Left ventricle myocardium inferior (tissue), 1 donor: ENCODE measurements at regions not wholly inside any gene's neighbourhood (a gene's known extent, or its start where the extent isn't known, plus 50 kb on each side); places are given as distances from the start of the nearest gene placed in this dataset.

Source experiments
- DNase-seq: peaks from one replicate; pipeline ENCODE4 v3.0.0-alpha.2; 2020
- H3K27ac ChIP-seq: fragments of 200-600 bp; replicated peaks from 2 replicates; pipeline ENCODE4 v1.8.0; 2021
- H3K27me3 ChIP-seq: fragments of 200-600 bp; 2 replicates; pipeline ENCODE4 v1.8.0; 2021; ENCODE audit warnings: low read depth
- H3K36me3 ChIP-seq: fragments of 200-600 bp; 2 replicates; pipeline ENCODE4 v1.8.0; 2021
- H3K4me1 ChIP-seq: fragments of 200-600 bp; 2 replicates; pipeline ENCODE4 v1.8.0; 2021
- H3K4me3 ChIP-seq: fragments of 200-600 bp; 2 replicates; pipeline ENCODE4 v1.8.0; 2021; ENCODE audit warnings: mild to moderate bottlenecking, moderate library complexity
- H3K9me3 ChIP-seq: fragments of 200-600 bp; replicated peaks from 2 replicates; pipeline ENCODE4 v1.8.0; 2021
- CTCF ChIP-seq: fragments of 200-600 bp; IDR thresholded peaks from 2 replicates; pipeline ENCODE4 v1.8.0; 2021; ENCODE audit warnings: antibody characterized with exemption, mild to moderate bottlenecking, borderline replicate concordance
- intact Hi-C: fragments of 100-400 bp; cut with micrococcal nuclease; formaldehyde crosslinking; loops from one replicate; pipeline ENCODE4 v1.11.0; 2022
- donor health status: DM: no; HTN: yes; CAD: no; lungs with severe emphysema.

- H3K9me3 ChIP-seq, result peaks cover 12% of the 10 kb centered on the region
- TF ChIP-seq CTCF, result no peak
- H3K4me3 ChIP-seq, result no peak overlapping the region
- H3K4me1 ChIP-seq, result peaks cover 10% of the 10 kb centered on the region
- intact Hi-C loops, result no loop called here
- no peaks in the 10 kb centered on the region for H3K36me3 ChIP-seq
- H3K27me3 ChIP-seq, result no peaks in the 10 kb centered on the region
- no peak overlapping the region for H3K27ac ChIP-seq
- DNase-seq, result no peak
These were observed 481.7 kb upstream of the TGFBR2 start for GRCh38 chr3:30124435-30125370.

GRCh38 chr3:30129765-30130164, 476.6 kb upstream of the TGFBR2 start:
- TF ChIP-seq CTCF, result no peak
- no peak for DNase-seq
- intact Hi-C loops, result no loop called here

DNA sequence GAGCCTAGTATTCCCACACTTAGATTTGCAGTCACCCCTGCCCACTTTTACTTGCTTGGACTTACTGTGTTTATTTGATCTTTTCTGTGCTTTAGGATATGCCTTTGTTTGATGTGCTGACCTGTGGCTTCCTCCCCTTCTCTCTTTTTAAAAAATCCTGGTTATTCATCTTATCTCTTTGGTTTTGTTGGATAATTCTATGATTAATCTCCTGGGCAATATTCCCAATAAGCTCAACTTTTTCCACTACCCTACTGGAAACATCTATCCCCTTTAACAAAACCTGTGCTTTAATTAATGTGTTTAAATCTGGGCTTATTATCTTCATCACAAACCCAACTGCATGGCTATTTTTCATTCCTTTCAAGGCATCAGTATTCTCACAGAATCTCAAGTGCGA, 476.0 kb upstream of the TGFBR2 start:
- no peak for TF ChIP-seq CTCF
- H3K4me1 ChIP-seq, result peaks cover 10% of the 10 kb centered on the region
- no peaks in the 10 kb centered on the region for H3K36me3 ChIP-seq
- no peak overlapping the region for H3K27ac ChIP-seq
- no peak for DNase-seq
- intact Hi-C loops, result no loop called here
- no peak overlapping the region for H3K4me3 ChIP-seq
- no peaks in the 10 kb centered on the region for H3K27me3 ChIP-seq
- peaks cover 12% of the 10 kb centered on the region for H3K9me3 ChIP-seq

More at GRCh38 chr3:30129765-30130164, 476.6 kb upstream of the TGFBR2 start:
- Histone ChIP-seq H3K27ac (no peak overlapping the region), H3K4me3 (no peak overlapping the region), H3K4me1 (peaks cover 16% of the 10 kb centered on the region), H3K36me3 (no peaks in the 10 kb centered on the region), H3K27me3 (no peaks in the 10 kb centered on the region), H3K9me3 (peaks cover 12% of the 10 kb centered on the region)

DNA sequence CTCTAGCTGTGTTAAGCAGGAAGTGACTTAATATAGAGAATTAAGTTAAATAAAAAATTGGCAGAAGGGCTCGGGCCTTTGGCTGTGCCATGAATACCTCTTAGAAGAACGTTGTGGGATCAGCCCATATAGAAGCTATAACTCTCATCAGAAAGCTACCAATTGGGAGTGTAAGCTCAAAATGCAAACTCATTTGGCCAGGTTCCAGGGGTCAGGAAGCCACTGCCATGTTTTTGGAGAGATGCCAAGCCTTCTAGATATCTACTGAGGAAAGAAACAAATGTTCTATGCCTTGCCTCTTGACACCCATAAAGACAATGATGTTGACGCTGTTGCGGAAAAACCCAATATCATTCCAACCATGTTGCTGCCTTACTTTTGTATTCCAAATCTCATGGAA, 475.2 kb upstream of the TGFBR2 start:
- H3K36me3 ChIP-seq, result no peaks in the 10 kb centered on the region
- H3K27ac ChIP-seq, result no peak overlapping the region
- H3K4me3 ChIP-seq, result no peak overlapping the region
- H3K4me1 ChIP-seq, result peaks cover 10% of the 10 kb centered on the region
- intact Hi-C loops, result no loop called here
- peaks cover 15% of the 10 kb centered on the region for H3K9me3 ChIP-seq
- no peak for DNase-seq
- TF ChIP-seq CTCF, result no peak
- no peaks in the 10 kb centered on the region for H3K27me3 ChIP-seq

GRCh38 chr3:30135190-30135589, 471.2 kb upstream of the TGFBR2 start:
- peak; percentile 21 for DNase-seq
- Histone ChIP-seq H3K4me1 (peaks cover 7% of the 10 kb centered on the region), H3K36me3 (no peaks in the 10 kb centered on the region), H3K9me3 (peaks cover 20% of the 10 kb centered on the region), H3K27ac (no peak overlapping the region), H3K4me3 (no peak overlapping the region), H3K27me3 (no peaks in the 10 kb centered on the region)
- intact Hi-C loops, result no loop called here
- TF ChIP-seq CTCF, result peak; percentile 63
